ENCODE measurements at regions not wholly inside any gene's neighbourhood (a gene's known extent, or its start where the extent isn't known, plus 50 kb on each side); places are given as distances from the start of the nearest gene placed in this dataset.
"Not testable (repeated sequence)": the region's sequence is repeated elsewhere in the genome, so short reads cannot be mapped to it uniquely, and the experiment has no call there.

DNA sequence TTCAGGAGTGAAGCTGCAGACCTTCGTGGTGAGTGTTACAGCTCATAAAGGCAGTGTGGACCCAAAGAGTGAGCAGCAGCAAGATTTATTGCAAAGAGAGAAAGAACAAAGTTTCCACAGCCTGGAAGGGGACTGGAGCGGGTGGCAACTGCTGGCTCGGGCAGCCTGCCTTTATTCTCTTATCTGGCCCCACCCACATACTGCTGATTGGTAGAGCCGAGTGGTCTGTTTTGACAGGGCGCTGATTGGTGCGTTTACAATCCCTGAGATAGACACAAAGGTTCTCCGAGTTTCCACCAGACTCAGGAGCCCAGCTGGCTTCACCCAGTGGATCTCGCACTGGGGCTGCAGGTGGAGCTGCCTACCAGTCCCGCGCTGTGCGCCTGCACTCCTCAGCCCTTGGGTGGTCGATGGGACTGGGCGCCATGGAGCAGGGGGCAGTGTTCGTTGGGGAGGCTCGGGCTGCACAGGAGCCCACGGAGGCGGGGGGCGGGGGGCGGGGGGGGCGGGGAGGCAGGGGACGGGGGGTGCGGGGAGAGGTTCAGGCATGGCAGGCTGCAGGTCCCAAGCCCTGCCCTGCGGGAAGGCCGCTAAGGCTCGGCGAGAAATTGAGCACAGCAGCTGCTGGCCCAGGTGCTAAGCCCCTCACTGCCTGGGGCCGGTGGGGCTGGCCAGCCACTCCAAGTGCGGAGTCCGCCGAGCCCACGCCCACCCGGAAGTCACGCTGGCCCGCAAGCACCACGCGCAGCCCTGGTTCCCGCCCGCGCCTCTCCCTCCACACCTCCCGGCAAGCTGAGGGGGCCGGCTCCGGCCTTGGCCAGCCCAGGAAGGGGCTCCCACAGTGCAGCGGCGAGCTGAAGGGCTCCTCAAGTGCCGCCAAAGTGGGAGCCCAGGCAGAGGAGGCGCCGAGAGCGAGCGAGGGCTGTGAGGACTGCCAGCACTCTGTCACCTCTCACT is 59.9 kb upstream of the EN2 start:
- DNase-seq, result not testable (repeated sequence)

DNA sequence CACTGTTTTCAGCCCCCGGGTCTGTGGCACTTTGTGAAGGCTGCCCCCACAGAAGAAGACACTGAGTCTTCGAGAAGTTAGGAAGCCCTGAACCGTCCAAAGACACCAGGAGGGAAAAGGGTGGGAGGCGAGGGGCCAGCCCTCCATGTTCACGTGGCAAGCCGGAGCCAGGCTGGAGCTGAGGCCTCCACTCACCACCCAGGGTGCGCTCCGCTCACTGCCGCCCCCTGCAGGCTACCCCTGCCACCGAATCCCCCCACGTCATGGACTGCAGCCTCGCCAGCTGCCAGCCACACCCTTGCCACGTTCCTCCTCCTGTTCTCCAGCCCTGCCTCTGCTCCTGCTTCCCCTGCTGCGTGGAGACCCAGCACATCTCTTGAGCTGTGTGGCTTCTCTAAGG is 59.0 kb upstream of the EN2 start:
- DNase-seq, result no peak

DNA sequence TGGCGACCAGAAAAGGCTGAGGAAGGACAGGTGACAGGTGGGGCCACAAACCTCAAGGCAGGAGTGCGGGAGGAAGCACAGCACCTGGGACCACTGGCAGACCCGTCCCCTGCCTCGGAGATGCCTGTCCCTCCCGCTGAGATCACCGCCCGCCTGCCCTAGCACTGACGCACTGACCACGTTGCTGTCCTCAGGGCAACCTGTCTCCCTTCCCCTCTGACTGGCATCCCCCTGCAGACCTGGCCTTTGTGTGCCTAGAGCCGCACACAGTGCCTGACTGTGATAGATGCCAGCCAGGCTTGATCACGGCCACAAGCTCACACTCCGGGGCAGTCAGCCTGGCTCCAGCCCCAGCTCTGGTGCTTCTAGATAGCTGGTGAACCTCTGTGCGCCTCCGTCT is 58.4 kb upstream of the EN2 start:
- no peak for DNase-seq

- DNase-seq, result no peak
These were observed 56.7 kb upstream of the EN2 start for GRCh38 chr7:155401231-155401630.

DNA sequence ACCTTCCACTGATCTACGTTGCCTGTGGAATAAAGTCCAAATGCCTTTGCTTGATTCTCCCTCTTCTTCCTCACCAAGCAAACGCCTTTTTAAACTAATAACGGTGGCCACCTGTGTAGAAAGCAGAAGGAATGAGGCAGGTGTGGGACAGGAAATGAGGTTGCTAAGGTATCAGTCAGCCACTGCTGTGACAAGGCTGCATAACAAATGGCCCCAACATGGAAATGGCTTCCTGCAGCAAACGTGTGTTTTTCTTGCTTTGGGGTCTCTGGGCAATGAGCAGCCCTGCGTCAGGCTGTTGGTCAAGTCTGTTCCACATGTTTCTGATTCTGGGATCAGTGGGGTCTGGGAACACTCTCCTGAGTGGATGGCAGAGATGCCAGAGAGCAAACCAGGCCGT is 56.0 kb upstream of the EN2 start:
- DNase-seq, result no peak

GRCh38 chr7:155402941-155403340 is 55.0 kb upstream of the EN2 start:
- DNase-seq, result no peak

DNA sequence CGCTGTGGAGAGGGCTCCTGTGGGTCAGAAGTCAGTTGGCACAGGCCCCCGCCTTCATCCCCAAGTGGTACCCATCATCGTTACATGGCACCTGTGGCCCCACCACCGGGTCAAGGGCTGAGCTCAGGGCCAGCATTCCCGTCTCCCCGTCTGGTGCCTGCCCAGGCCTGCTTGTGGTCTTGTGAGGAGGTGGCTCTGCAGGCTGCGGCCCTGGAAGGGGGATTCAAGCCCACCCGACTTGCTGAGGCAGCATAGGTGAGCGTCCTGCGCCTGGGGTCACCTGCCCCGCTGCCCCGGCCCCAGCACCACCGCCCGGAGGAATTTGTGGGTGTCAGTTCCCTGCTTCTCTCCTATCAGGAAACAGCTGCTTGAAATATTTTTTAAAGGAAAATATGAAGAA is 53.0 kb upstream of the EN2 start:
- DNase-seq, result no peak

GRCh38 chr7:155405399-155406318 is 52.3 kb upstream of the EN2 start:
- no peak for DNase-seq

GRCh38 chr7:155407799-155408198 is 50.1 kb upstream of the EN2 start:
- no peak for DNase-seq

Data from right kidney (tissue), 1 donor.